ENCODE measurements at regions not wholly inside any gene's neighbourhood (a gene's known extent, or its start where the extent isn't known, plus 50 kb on each side); places are given as distances from the start of the nearest gene placed in this dataset.
"Not testable (repeated sequence)": the region's sequence is repeated elsewhere in the genome, so short reads cannot be mapped to it uniquely, and the experiment has no call there.

DNA sequence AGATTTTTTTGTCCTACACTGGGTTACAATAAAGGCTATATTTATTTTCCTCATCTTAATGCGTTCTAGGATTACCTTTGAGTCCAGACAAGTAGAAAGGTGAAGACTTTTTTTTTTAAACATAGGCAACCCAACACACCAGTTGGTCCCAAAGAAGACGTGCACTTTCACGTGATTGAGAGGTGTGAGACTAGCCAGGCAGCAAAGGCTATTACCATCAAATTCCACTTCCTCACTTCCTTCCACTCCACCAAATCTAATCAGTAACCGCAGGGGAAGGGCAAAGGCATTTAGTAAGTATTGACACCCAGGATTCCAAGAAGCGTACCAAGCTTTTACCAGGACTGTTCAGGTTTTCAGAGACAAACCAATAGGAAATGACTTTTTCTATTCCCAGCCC lies 109.3 kb downstream of the APIP start:
- Histone ChIP-seq H3K9me3 (no peaks in the 10 kb centered on the region), H3K27me3 (no peaks in the 10 kb centered on the region), H3K36me3 (no peaks in the 10 kb centered on the region), H3K4me3 (ENCODE audit: low read depth, low read length) (no peak overlapping the region), H3K4me1 (no peaks in the 10 kb centered on the region)
- no peak for DNase-seq
- no peak for TF ChIP-seq CTCF (IDR thresholded peaks at IDR 0.05; ENCODE audit: low read depth, low read length)

DNA sequence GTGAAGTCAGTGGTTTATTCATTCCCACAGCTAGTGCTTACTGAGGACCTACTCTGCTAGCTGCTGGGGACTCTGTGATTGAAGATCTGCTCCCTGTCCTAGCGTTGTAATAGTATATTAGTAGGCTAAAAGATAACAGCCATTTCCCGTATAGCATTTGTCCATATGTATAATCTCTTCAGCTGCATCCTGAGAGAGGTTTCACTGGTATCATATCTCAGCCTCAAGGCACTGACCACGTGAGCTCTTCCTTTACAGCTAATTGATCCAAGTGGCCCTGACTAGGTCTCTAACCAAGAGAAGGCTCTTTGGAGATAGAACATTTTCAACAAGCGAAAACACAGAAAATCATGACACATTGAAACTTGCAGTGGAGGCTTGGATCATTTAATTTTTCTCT lies 110.2 kb downstream of the APIP start:
- H3K4me1 ChIP-seq = no peaks in the 10 kb centered on the region
- H3K27me3 ChIP-seq = no peaks in the 10 kb centered on the region
- no peaks in the 10 kb centered on the region for H3K36me3 ChIP-seq
- no peaks in the 10 kb centered on the region for H3K9me3 ChIP-seq
- DNase-seq = no peak
- no peak for TF ChIP-seq CTCF (IDR thresholded peaks at IDR 0.05; ENCODE audit: low read depth, low read length)
- H3K4me3 ChIP-seq (ENCODE audit: low read depth, low read length) = no peak overlapping the region

DNA sequence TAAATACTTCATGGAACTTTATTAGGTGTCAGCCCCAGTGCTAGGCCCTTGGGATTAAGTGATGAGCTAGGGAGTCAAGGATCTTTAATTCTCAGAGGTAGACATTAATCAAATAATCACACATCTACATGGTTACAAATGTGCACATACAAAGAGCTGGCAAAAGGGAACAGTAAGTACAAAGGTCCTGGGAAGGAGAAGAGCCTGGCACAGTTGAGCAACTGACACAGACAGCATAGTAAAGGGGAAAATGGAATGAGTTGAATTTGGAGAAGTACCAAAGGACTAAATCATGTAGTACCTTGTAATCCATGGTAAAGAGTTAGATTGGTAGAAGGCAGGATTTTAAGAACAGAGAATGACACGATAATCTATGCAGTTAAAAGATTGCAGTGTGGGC lies 116.3 kb downstream of the APIP start:
- Histone ChIP-seq H3K36me3 (no peaks in the 10 kb centered on the region), H3K4me1 (no peaks in the 10 kb centered on the region), H3K9me3 (no peaks in the 10 kb centered on the region), H3K27me3 (no peaks in the 10 kb centered on the region), H3K4me3 (ENCODE audit: low read depth, low read length) (no peak overlapping the region)
- TF ChIP-seq CTCF (IDR thresholded peaks at IDR 0.05; ENCODE audit: low read depth, low read length) = no peak
- DNase-seq = no peak

DNA sequence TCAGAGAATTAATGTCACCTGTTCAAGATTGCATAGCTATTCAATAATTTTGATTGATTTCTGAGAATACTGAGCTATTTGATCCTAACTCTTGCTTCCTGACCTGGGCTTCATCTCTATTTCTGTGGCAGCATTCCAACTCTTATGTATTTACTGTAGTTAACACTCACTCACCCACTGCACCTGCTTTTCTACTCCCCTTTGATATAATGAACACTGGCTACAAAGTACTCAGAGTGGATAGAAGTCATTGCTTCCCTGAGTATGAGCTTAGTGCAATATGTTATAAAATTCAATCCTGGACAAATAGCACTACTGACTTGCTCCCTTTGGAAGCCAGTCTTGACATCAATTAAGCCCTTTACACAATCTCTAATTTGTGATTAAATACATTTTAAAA lies 117.2 kb downstream of the APIP start:
- no peak for TF ChIP-seq CTCF (IDR thresholded peaks at IDR 0.05; ENCODE audit: low read depth, low read length)
- no peaks in the 10 kb centered on the region for H3K4me1 ChIP-seq
- H3K36me3 ChIP-seq = no peaks in the 10 kb centered on the region
- no peaks in the 10 kb centered on the region for H3K27me3 ChIP-seq
- H3K9me3 ChIP-seq = no peaks in the 10 kb centered on the region
- no peak overlapping the region for H3K4me3 ChIP-seq (ENCODE audit: low read depth, low read length)
- DNase-seq = no peak

GRCh38 chr11:34797497-34797896 lies 118.7 kb downstream of the APIP start:
- H3K4me3 ChIP-seq (ENCODE audit: low read depth, low read length); DNase-seq; H3K27me3 ChIP-seq; H3K9me3 ChIP-seq; H3K36me3 ChIP-seq; H3K4me1 ChIP-seq: not testable (repeated sequence)

DNA sequence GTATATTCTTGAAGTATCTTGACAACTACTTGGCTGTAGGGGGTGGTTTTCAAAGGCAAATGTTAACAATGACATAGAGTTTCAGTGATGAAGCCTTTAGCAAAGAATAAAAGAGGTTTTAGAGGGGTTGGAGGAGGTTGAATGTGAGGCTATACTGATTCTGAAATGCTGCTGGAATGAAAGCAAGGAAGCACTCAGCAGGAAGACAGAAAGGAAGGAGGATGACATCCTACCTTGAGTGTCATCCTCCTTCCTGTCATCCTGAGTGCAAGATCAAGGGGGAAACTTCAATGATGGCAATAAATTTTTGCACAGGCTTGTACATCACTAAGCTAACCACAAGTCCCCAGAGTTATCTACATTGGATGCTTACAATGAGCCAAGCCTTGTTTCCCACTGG lies 120.5 kb downstream of the APIP start:
- no peak for TF ChIP-seq CTCF (IDR thresholded peaks at IDR 0.05; ENCODE audit: low read depth, low read length)
- no peaks in the 10 kb centered on the region for H3K36me3 ChIP-seq
- no peaks in the 10 kb centered on the region for H3K9me3 ChIP-seq
- no peak overlapping the region for H3K4me3 ChIP-seq (ENCODE audit: low read depth, low read length)
- H3K27me3 ChIP-seq = no peaks in the 10 kb centered on the region
- no peaks in the 10 kb centered on the region for H3K4me1 ChIP-seq
- DNase-seq = no peak

- DNase-seq = no peak
- TF ChIP-seq CTCF (IDR thresholded peaks at IDR 0.05; ENCODE audit: low read depth, low read length) = no peak
These were observed 121.5 kb downstream of the APIP start for GRCh38 chr11:34794696-34795095.

More at GRCh38 chr11:34794696-34795095, 121.5 kb downstream of the APIP start:
- Histone ChIP-seq H3K4me3 (ENCODE audit: low read depth, low read length) (no peak overlapping the region), H3K9me3 (no peaks in the 10 kb centered on the region), H3K4me1 (no peaks in the 10 kb centered on the region), H3K27me3 (no peaks in the 10 kb centered on the region), H3K36me3 (no peaks in the 10 kb centered on the region)

All from BE2C (cell line).